GM23338 (cell line): ENCODE measurements at regions not wholly inside any gene's neighbourhood (a gene's known extent, or its start where the extent isn't known, plus 50 kb on each side); places are given as distances from the start of the nearest gene placed in this dataset.

Experiments used
- ATAC-seq: fragments of 200-7000 bp; cut with Tn5 transposase; 3 replicates; pipeline ENCODE4 v1.9.1; 2020
- DNase-seq: peaks from one replicate; pipeline ENCODE4 v3.0.0-alpha.2; 2015; ENCODE audit warnings: low spot score
- H2AFZ ChIP-seq: fragments of 200-600 bp; sonication (generic); 2 replicates; pipeline ENCODE4 v1.8.0; 2016; ENCODE audit warnings: antibody characterized with exemption, mild to moderate bottlenecking, moderate library complexity
- H3F3A ChIP-seq: fragments of 200-600 bp; sonication (generic); replicated peaks from 2 replicates; pipeline ENCODE4 v1.8.0; 2017; ENCODE audit warnings: antibody characterized with exemption, mixed run types, low read depth
- H3K27ac ChIP-seq: fragments of 200-600 bp; sonication (generic); 2 replicates; pipeline ENCODE4 v1.6.1; 2016; ENCODE audit warnings: low read depth
- H3K27me3 ChIP-seq: fragments of 200-600 bp; sonication (generic); 2 replicates; pipeline ENCODE4 v1.8.0; 2016; ENCODE audit warnings: mild to moderate bottlenecking, mixed run types, moderate library complexity; ENCODE audit not compliant: insufficient read depth
- H3K36me3 ChIP-seq: fragments of 200-600 bp; sonication (generic); 2 replicates; pipeline ENCODE4 v1.8.0; 2016; ENCODE audit warnings: mild to moderate bottlenecking; ENCODE audit not compliant: insufficient read depth
- H3K4me1 ChIP-seq: fragments of 200-600 bp; sonication (generic); 2 replicates; pipeline ENCODE4 v1.8.0; 2016; ENCODE audit warnings: mild to moderate bottlenecking, moderate library complexity; ENCODE audit not compliant: insufficient read depth
- H3K4me2 ChIP-seq: fragments of 200-600 bp; sonication (generic); 2 replicates; pipeline ENCODE4 v1.7.1; 2017; ENCODE audit warnings: mixed run types
- H3K4me3 ChIP-seq: fragments of 200-600 bp; sonication (generic); 2 replicates; pipeline ENCODE4 v1.6.1; 2016; ENCODE audit warnings: mixed run types
- H3K79me2 ChIP-seq: fragments of 200-600 bp; sonication (generic); replicated peaks from 2 replicates; pipeline ENCODE4 v1.8.0; 2017; ENCODE audit warnings: mild to moderate bottlenecking; ENCODE audit not compliant: insufficient read depth
- H3K9me2 ChIP-seq: fragments of 200-600 bp; sonication (generic); 2 replicates; pipeline ENCODE4 v1.8.0; 2017; ENCODE audit not compliant: insufficient read depth
- H4K20me1 ChIP-seq: fragments of 200-600 bp; sonication (generic); replicated peaks from 2 replicates; pipeline ENCODE4 v1.8.0; 2017; ENCODE audit warnings: mild to moderate bottlenecking; ENCODE audit not compliant: insufficient read depth
- H3K27ac Mint-ChIP-seq: 2 replicates; pipeline ENCODE4 v1.8.0; 2020; ENCODE audit warnings: inconsistent platforms, mild to moderate bottlenecking, moderate library complexity, mixed read lengths
- H3K27me3 Mint-ChIP-seq: 3 replicates; pipeline ENCODE4 v1.8.0; 2022; ENCODE audit warnings: low read depth, mild to moderate bottlenecking, moderate library complexity, mixed read lengths, inconsistent platforms; ENCODE audit not compliant: insufficient read depth, poor library complexity
- H3K36me3 Mint-ChIP-seq: 3 replicates; pipeline ENCODE4 v1.8.0; 2021; ENCODE audit warnings: low read depth, mild to moderate bottlenecking, inconsistent platforms, moderate library complexity, mixed read lengths
- H3K4me1 Mint-ChIP-seq: 3 replicates; pipeline ENCODE4 v1.8.0; 2020; ENCODE audit warnings: mild to moderate bottlenecking, inconsistent platforms, mixed read lengths
- H3K4me3 Mint-ChIP-seq: 3 replicates; pipeline ENCODE4 v1.8.0; 2021; ENCODE audit warnings: moderate library complexity, mild to moderate bottlenecking, inconsistent platforms, mixed read lengths
- H3K9me3 Mint-ChIP-seq: 3 replicates; pipeline ENCODE4 v1.8.0; 2020; ENCODE audit warnings: moderate library complexity, mild to moderate bottlenecking, inconsistent platforms, mixed read lengths
- CTCF ChIP-seq, 2 experiments: fragments of 200-600 bp in 1 of 2; sonication (generic) in 1 of 2; conservative IDR thresholded peaks; 2 replicates each; pipeline versions ENCODE4 v1.5.1 to v1.6.1; 2016 to 2017; ENCODE audit warnings: antibody characterized with exemption in 2 of 2, low read depth in 2 of 2, mild to moderate bottlenecking in 2 of 2, moderate library complexity in 1 of 2
- EZH2 ChIP-seq: fragments of 200-600 bp; sonication (generic); IDR thresholded peaks from one replicate; pipeline ENCODE4 v1.8.0; 2017; ENCODE audit warnings: antibody characterized with exemption, mild to moderate bottlenecking, low read depth; ENCODE audit not compliant: unreplicated experiment
- NANOG ChIP-seq: IDR thresholded peaks from 2 replicates; pipeline ENCODE4 v1.6.1; 2016; ENCODE audit warnings: antibody characterized with exemption, borderline replicate concordance
- POLR2AphosphoS5 ChIP-seq: IDR thresholded peaks from 2 replicates; pipeline ENCODE4 v1.6.1; 2016; ENCODE audit warnings: antibody characterized with exemption, low read depth
- STAT1 ChIP-seq: IDR thresholded peaks from one replicate; pipeline ENCODE4 v1.6.1; 2016; ENCODE audit warnings: antibody characterized with exemption; ENCODE audit not compliant: unreplicated experiment
- ZNF114 ChIP-seq: fragments of 250-450 bp; sonication (Bioruptor Pico); IDR thresholded peaks from 2 replicates; pipeline ENCODE4 v1.5.0; 2020; ENCODE audit warnings: mild to moderate bottlenecking, moderate library complexity
- ZNF331 ChIP-seq: fragments of 250-450 bp; sonication (Bioruptor Pico); IDR thresholded peaks from 2 replicates; pipeline ENCODE4 v1.5.0; 2020; ENCODE audit warnings: low read depth, mild to moderate bottlenecking, moderate library complexity
- ZNF462 ChIP-seq: fragments of 250-450 bp; sonication (Bioruptor Pico); IDR thresholded peaks from 2 replicates; pipeline ENCODE4 v1.5.0; 2020; ENCODE audit warnings: mild to moderate bottlenecking, moderate library complexity

GRCh38 chr5:57774439-57774838, 291.8 kb upstream of the ACTBL2 start (continued):
- TF ChIP-seq ZNF462 (CRISPR knock-in tag) (no peak), ZNF114 (CRISPR knock-in tag) (no peak), EZH2 (no peak), POLR2AphosphoS5 (no peak), ZNF331 (no peak), CTCF (conservative IDR thresholded peaks at IDR 0.05; ENCODE audit: low read depth in 2 of 2) (no peak), STAT1 (no peak), NANOG (no peak)

- H3F3A ChIP-seq = no peaks in the 10 kb centered on the region
- no peak for ATAC-seq
- H3K4me2 ChIP-seq = no peak overlapping the region
- H3K27ac Mint-ChIP-seq = no peak overlapping the region
- H3K4me1 ChIP-seq = no peaks in the 10 kb centered on the region
- H3K4me1 Mint-ChIP-seq = peaks cover 6% of the 10 kb centered on the region; the same call in 1 of the 3 replicates
- no peaks in the 10 kb centered on the region for H3K79me2 ChIP-seq
- no peak overlapping the region for H3K27ac ChIP-seq
- peaks cover 5% of the 10 kb centered on the region; the same call in 1 of the 2 replicates for H3K9me2 ChIP-seq
- H4K20me1 ChIP-seq = no peaks in the 10 kb centered on the region
- no peak overlapping the region for H2AFZ ChIP-seq
- no peak overlapping the region for H3K4me3 ChIP-seq
- H3K9me3 Mint-ChIP-seq = no peaks in the 10 kb centered on the region
- H3K36me3 Mint-ChIP-seq = no peaks in the 10 kb centered on the region
- no peak overlapping the region for H3K4me3 Mint-ChIP-seq
- no peaks in the 10 kb centered on the region for H3K27me3 Mint-ChIP-seq
- H3K36me3 ChIP-seq = no peaks in the 10 kb centered on the region
- no peaks in the 10 kb centered on the region for H3K27me3 ChIP-seq
- DNase-seq = no peak
- no peak for TF ChIP-seq POLR2AphosphoS5
- TF ChIP-seq STAT1 = no peak
- no peak for TF ChIP-seq ZNF462 (CRISPR knock-in tag)
- no peak for TF ChIP-seq ZNF331
Measured at GRCh38 chr5:57772512-57772911, 289.9 kb upstream of the ACTBL2 start.
